ENCODE measurements at regions not wholly inside any gene's neighbourhood (a gene's known extent, or its start where the extent isn't known, plus 50 kb on each side); places are given as distances from the start of the nearest gene placed in this dataset.

GRCh38 chr6:95830859-95831557 is 184.8 kb upstream of the FUT9 start:
- H3K27ac Mint-ChIP-seq (ENCODE audit: unreplicated experiment): no peak overlapping the region
- no peak for DNase-seq (ENCODE audit: low read depth)
- no peaks in the 10 kb centered on the region for H3K9me3 Mint-ChIP-seq (ENCODE audit: unreplicated experiment)
- H3K36me3 ChIP-seq (ENCODE audit: insufficient read depth, low read length): no peaks in the 10 kb centered on the region
- no peaks in the 10 kb centered on the region for H3K27me3 Mint-ChIP-seq (ENCODE audit: low read depth, unreplicated experiment)
- H3K4me1 Mint-ChIP-seq (ENCODE audit: low read depth, unreplicated experiment): no peaks in the 10 kb centered on the region
- H3K27me3 ChIP-seq (ENCODE audit: insufficient read depth, low read length): no peaks in the 10 kb centered on the region
- H3K4me3 Mint-ChIP-seq (ENCODE audit: unreplicated experiment): no peak overlapping the region
- no peak overlapping the region for H3K4me3 ChIP-seq (ENCODE audit: insufficient read depth, low read depth, low read length)
- no peak overlapping the region for H3K4me2 ChIP-seq (ENCODE audit: low read length)
- H4K20me1 ChIP-seq (ENCODE audit: insufficient read depth, low read length): no peaks in the 10 kb centered on the region
- TF ChIP-seq CTCF (IDR thresholded peaks at IDR 0.05; ENCODE audit: insufficient read depth, low read depth, low read length) (no peak), EZH2 (IDR thresholded peaks at IDR 0.05; ENCODE audit: insufficient read depth, low read length) (no peak)
- H3K36me3 Mint-ChIP-seq (ENCODE audit: low read depth, unreplicated experiment): no peaks in the 10 kb centered on the region
- H3K79me2 ChIP-seq (ENCODE audit: insufficient read depth, low read length): no peaks in the 10 kb centered on the region
- H3K4me1 ChIP-seq (ENCODE audit: insufficient read depth, low read length): no peaks in the 10 kb centered on the region
- H3K9me3 ChIP-seq (ENCODE audit: insufficient read depth, low read depth, low read length): no peaks in the 10 kb centered on the region
- no peak overlapping the region for H2AFZ ChIP-seq (ENCODE audit: low read depth, low read length)
- no peak for FAIRE-seq
- no peak overlapping the region for H3K9ac ChIP-seq (ENCODE audit: low read length)
- H3K27ac ChIP-seq (ENCODE audit: low read depth, low read length): no peak overlapping the region

- Histone ChIP-seq H3K9ac (ENCODE audit: low read length) (no peak overlapping the region), H3K4me3 (ENCODE audit: insufficient read depth, low read depth, low read length) (no peak overlapping the region), H3K4me1 (ENCODE audit: insufficient read depth, low read length) (no peaks in the 10 kb centered on the region), H2AFZ (ENCODE audit: low read depth, low read length) (no peak overlapping the region), H3K36me3 (ENCODE audit: insufficient read depth, low read length) (no peaks in the 10 kb centered on the region), H3K9me3 (ENCODE audit: insufficient read depth, low read depth, low read length) (no peaks in the 10 kb centered on the region), H3K79me2 (ENCODE audit: insufficient read depth, low read length) (no peaks in the 10 kb centered on the region), H3K4me2 (ENCODE audit: low read length) (no peak overlapping the region), H4K20me1 (ENCODE audit: insufficient read depth, low read length) (no peaks in the 10 kb centered on the region), H3K27me3 (ENCODE audit: insufficient read depth, low read length) (no peaks in the 10 kb centered on the region), H3K27ac (ENCODE audit: low read depth, low read length) (no peak overlapping the region)
- Mint-ChIP-seq H3K9me3 (ENCODE audit: unreplicated experiment) (no peaks in the 10 kb centered on the region), H3K36me3 (ENCODE audit: low read depth, unreplicated experiment) (no peaks in the 10 kb centered on the region), H3K4me3 (ENCODE audit: unreplicated experiment) (no peak overlapping the region), H3K4me1 (ENCODE audit: low read depth, unreplicated experiment) (no peaks in the 10 kb centered on the region), H3K27me3 (ENCODE audit: low read depth, unreplicated experiment) (no peaks in the 10 kb centered on the region), H3K27ac (ENCODE audit: unreplicated experiment) (no peak overlapping the region)
- no peak for FAIRE-seq
- no peak for DNase-seq (ENCODE audit: low read depth)
- TF ChIP-seq CTCF (IDR thresholded peaks at IDR 0.05; ENCODE audit: insufficient read depth, low read depth, low read length) (no peak), EZH2 (IDR thresholded peaks at IDR 0.05; ENCODE audit: insufficient read depth, low read length) (no peak)
These were observed 177.9 kb upstream of the FUT9 start for GRCh38 chr6:95837890-95838289.

GRCh38 chr6:95841560-95841959 is 174.2 kb upstream of the FUT9 start:
- no peaks in the 10 kb centered on the region for H3K27me3 Mint-ChIP-seq (ENCODE audit: low read depth, unreplicated experiment)
- H3K4me1 Mint-ChIP-seq (ENCODE audit: low read depth, unreplicated experiment): no peaks in the 10 kb centered on the region
- FAIRE-seq (no peak), DNase-seq (ENCODE audit: low read depth) (no peak)
- no peak overlapping the region for H3K9ac ChIP-seq (ENCODE audit: low read length)
- no peak overlapping the region for H3K4me2 ChIP-seq (ENCODE audit: low read length)
- H3K79me2 ChIP-seq (ENCODE audit: insufficient read depth, low read length): no peaks in the 10 kb centered on the region
- no peak overlapping the region for H2AFZ ChIP-seq (ENCODE audit: low read depth, low read length)
- no peaks in the 10 kb centered on the region for H3K36me3 ChIP-seq (ENCODE audit: insufficient read depth, low read length)
- no peaks in the 10 kb centered on the region for H3K9me3 ChIP-seq (ENCODE audit: insufficient read depth, low read depth, low read length)
- H3K27me3 ChIP-seq (ENCODE audit: insufficient read depth, low read length): no peaks in the 10 kb centered on the region
- H3K4me3 ChIP-seq (ENCODE audit: insufficient read depth, low read depth, low read length): no peak overlapping the region
- no peaks in the 10 kb centered on the region for H3K36me3 Mint-ChIP-seq (ENCODE audit: low read depth, unreplicated experiment)
- no peaks in the 10 kb centered on the region for H4K20me1 ChIP-seq (ENCODE audit: insufficient read depth, low read length)
- no peaks in the 10 kb centered on the region for H3K9me3 Mint-ChIP-seq (ENCODE audit: unreplicated experiment)
- H3K4me1 ChIP-seq (ENCODE audit: insufficient read depth, low read length): no peaks in the 10 kb centered on the region
- no peak for TF ChIP-seq EZH2 (IDR thresholded peaks at IDR 0.05; ENCODE audit: insufficient read depth, low read length)
- TF ChIP-seq CTCF (IDR thresholded peaks at IDR 0.05; ENCODE audit: insufficient read depth, low read depth, low read length): no peak
- no peak overlapping the region for H3K27ac ChIP-seq (ENCODE audit: low read depth, low read length)
- H3K4me3 Mint-ChIP-seq (ENCODE audit: unreplicated experiment): no peak overlapping the region
- H3K27ac Mint-ChIP-seq (ENCODE audit: unreplicated experiment): no peak overlapping the region

Data from astrocyte (in vitro differentiated cells and primary cell).